ENCODE measurements at regions not wholly inside any gene's neighbourhood (a gene's known extent, or its start where the extent isn't known, plus 50 kb on each side); places are given as distances from the start of the nearest gene placed in this dataset.

DNA sequence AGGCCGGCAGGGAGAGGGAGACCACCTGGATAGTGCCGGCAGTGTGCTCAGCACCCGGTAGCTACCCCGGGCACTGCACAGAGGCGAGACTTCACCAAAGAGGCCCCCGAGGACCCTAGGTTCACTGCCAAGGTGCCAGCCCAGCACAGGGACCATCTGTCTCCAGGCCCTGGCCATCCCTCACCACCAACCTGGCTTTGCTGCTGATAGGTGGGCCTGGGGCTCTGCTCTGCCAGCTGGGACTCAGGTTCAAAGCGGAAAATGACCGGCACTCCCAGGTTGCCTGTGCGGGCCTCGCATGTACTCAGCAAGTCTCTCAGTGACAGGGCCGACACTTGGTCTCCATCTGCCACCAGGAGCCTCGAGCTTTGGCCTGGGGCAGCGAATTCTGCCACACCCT is 812.2 kb downstream of the BRD1 start:
- ATAC-seq = no peak
- CTCF ChIA-PET = no interaction called here
- intact Hi-C loops (cut with micrococcal nuclease) = no loop called here
- no peak overlapping the region for H3K9ac ChIP-seq (ENCODE audit: low read length)
- no peak overlapping the region for H3K4me2 ChIP-seq (ENCODE audit: low read length)
- DNase-seq (ENCODE audit: low read depth, low spot score) = no peak
- H3K27me3 ChIP-seq (ENCODE audit: insufficient read depth, low read length) = peaks cover 23% of the 10 kb centered on the region
- H3K4me3 ChIP-seq (replicated peaks in 1 of 2; ENCODE audit: low read depth in 1 of 2, low read length in 2 of 2) = no peak overlapping the region
- no peaks in the 10 kb centered on the region for H3K9me2 ChIP-seq (ENCODE audit: insufficient read depth)
- H3K79me2 ChIP-seq (ENCODE audit: insufficient read depth, low read length) = no peaks in the 10 kb centered on the region
- no peaks in the 10 kb centered on the region for H3K4me1 ChIP-seq (ENCODE audit: control insufficient read depth in 1 of 2, insufficient read depth in 2 of 2, low read length in 2 of 2)
- H3K36me3 ChIP-seq (ENCODE audit: control insufficient read depth in 1 of 2, insufficient read depth in 2 of 2, low read length in 2 of 2) = no peaks in the 10 kb centered on the region
- BruUV-seq (replicated peaks) = no TSS peak
- H2AFZ ChIP-seq (ENCODE audit: low read depth, low read length, poor library complexity, severe bottlenecking) = no peak overlapping the region
- RAD21 ChIA-PET (ENCODE audit: low non-redundant PET in 1 of 2, low total read pairs in 2 of 2, uncharacterized antibody in 2 of 2, unreplicated experiment in 2 of 2) = no interaction called here
- no peaks in the 10 kb centered on the region for H4K20me1 ChIP-seq (ENCODE audit: insufficient read depth)
- POLR2A ChIA-PET = no interaction called here
- TF ChIP-seq ZFX (IDR thresholded peaks at IDR 0.05) (no peak), REST (IDR thresholded peaks at IDR 0.05; ENCODE audit: low read depth) (no peak), SP1 (IDR thresholded peaks at IDR 0.05; ENCODE audit: low read depth) (no peak), RAD21 (IDR thresholded peaks at IDR 0.05; ENCODE audit: low read depth) (no peak), EGR1 (IDR thresholded peaks at IDR 0.05; ENCODE audit: low read depth) (no peak), SRF (IDR thresholded peaks at IDR 0.05; ENCODE audit: low read depth) (no peak), EZH2phosphoT487 (IDR thresholded peaks at IDR 0.05; ENCODE audit: borderline replicate concordance) (no peak), POLR2A (IDR thresholded peaks at IDR 0.05; ENCODE audit: borderline replicate concordance, extremely low read depth, insufficient read depth, insufficient read length) (no peak), CBX3 (IDR thresholded peaks at IDR 0.05; ENCODE audit: low read depth) (no peak), SIN3A (IDR thresholded peaks at IDR 0.05; ENCODE audit: low read depth) (no peak), CTCF (IDR thresholded peaks at IDR 0.05 in 2 of 3, conservative IDR thresholded peaks at IDR 0.05 in 1 of 3; ENCODE audit: borderline replicate concordance in 1 of 3, insufficient read depth in 1 of 3, low read depth in 2 of 3, low read length in 2 of 3) (no peak), FOSL1 (IDR thresholded peaks at IDR 0.05; ENCODE audit: low read depth) (no peak), YY1 (IDR thresholded peaks at IDR 0.05; ENCODE audit: extremely low read depth, insufficient replicate concordance, low read depth, low read length) (no peak), ZNF274 (IDR thresholded peaks at IDR 0.05; ENCODE audit: low read depth, low read length) (no peak), ELF1 (IDR thresholded peaks at IDR 0.05; ENCODE audit: borderline replicate concordance, low read depth) (no peak), CEBPB (IDR thresholded peaks at IDR 0.05; ENCODE audit: low read depth) (no peak)
- TF ChIP-seq, protein P1, sequence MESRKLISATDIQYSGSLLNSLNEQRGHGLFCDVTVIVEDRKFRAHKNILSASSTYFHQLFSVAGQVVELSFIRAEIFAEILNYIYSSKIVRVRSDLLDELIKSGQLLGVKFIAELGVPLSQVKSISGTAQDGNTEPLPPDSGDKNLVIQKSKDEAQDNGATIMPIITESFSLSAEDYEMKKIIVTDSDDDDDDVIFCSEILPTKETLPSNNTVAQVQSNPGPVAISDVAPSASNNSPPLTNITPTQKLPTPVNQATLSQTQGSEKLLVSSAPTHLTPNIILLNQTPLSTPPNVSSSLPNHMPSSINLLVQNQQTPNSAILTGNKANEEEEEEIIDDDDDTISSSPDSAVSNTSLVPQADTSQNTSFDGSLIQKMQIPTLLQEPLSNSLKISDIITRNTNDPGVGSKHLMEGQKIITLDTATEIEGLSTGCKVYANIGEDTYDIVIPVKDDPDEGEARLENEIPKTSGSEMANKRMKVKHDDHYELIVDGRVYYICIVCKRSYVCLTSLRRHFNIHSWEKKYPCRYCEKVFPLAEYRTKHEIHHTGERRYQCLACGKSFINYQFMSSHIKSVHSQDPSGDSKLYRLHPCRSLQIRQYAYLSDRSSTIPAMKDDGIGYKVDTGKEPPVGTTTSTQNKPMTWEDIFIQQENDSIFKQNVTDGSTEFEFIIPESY (IDR thresholded peaks at IDR 0.05; ENCODE audit: extremely low read depth, insufficient replicate concordance, low read length) = no peak
- TF ChIP-seq, protein P2, sequence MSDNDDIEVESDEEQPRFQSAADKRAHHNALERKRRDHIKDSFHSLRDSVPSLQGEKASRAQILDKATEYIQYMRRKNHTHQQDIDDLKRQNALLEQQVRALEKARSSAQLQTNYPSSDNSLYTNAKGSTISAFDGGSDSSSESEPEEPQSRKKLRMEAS (IDR thresholded peaks at IDR 0.05) = no peak
- H3K27ac ChIP-seq (ENCODE audit: low read depth, low read length) = no peak overlapping the region
- no peaks in the 10 kb centered on the region for H3K9me3 ChIP-seq (ENCODE audit: control insufficient read depth in 1 of 2, insufficient read depth in 1 of 2, low read depth in 1 of 2, low read length in 2 of 2)
